Lower leg skin (tissue), 3 donors: ENCODE measurements at regions not wholly inside any gene's neighbourhood (a gene's known extent, or its start where the extent isn't known, plus 50 kb on each side); places are given as distances from the start of the nearest gene placed in this dataset.

Source experiments
- CTCF ChIP-seq, 3 donors: fragments of 450-650 bp; IDR thresholded peaks; one replicate each; pipeline ENCODE4 v1.5.1; 2016; ENCODE audit warnings: antibody characterized with exemption in 3 of 3, mild to moderate bottlenecking in 3 of 3, moderate library complexity in 2 of 3
- POLR2A ChIP-seq, 2 donors: fragments of 450-650 bp; IDR thresholded peaks; one replicate each; pipeline ENCODE4 v1.6.1; 2016 to 2017; ENCODE audit warnings: antibody characterized with exemption in 2 of 2, mild to moderate bottlenecking in 1 of 2, moderate library complexity in 1 of 2

GRCh38 chr18:4640349-4641012 is 185.4 kb upstream of the DLGAP1 start:
- no peak for TF ChIP-seq CTCF (IDR thresholded peaks at IDR 0.05)
- no peak for TF ChIP-seq POLR2A (IDR thresholded peaks at IDR 0.05)
